Neural cell (in vitro differentiated cells): ENCODE measurements at regions not wholly inside any gene's neighbourhood (a gene's known extent, or its start where the extent isn't known, plus 50 kb on each side); places are given as distances from the start of the nearest gene placed in this dataset.

Experiments
- H2AFZ ChIP-seq: fragments of 200-600, 300-800 bp; sonication (generic), shearing (Covaris generic); 2 replicates; pipeline ENCODE4 v1.6.0; 2014; ENCODE audit warnings: low read depth, mild to moderate bottlenecking, antibody characterized with exemption, low read length, moderate library complexity
- H3F3A ChIP-seq: fragments of 200-600 bp; shearing (Covaris generic); 2 replicates; pipeline ENCODE4 v1.6.1; 2016; ENCODE audit warnings: mild to moderate bottlenecking, moderate library complexity, mixed read lengths, antibody characterized with exemption, low read length; ENCODE audit not compliant: insufficient read depth, poor library complexity, severe bottlenecking
- H3K27ac ChIP-seq: fragments of 200-600, 300-800 bp; sonication (generic), shearing (Covaris generic); 2 replicates; pipeline ENCODE4 v1.5.1; 2014; ENCODE audit warnings: mild to moderate bottlenecking, low read length, moderate library complexity
- H3K27me3 ChIP-seq: fragments of 300-800, 200-600 bp; sonication (generic), shearing (Covaris generic); 2 replicates; pipeline ENCODE4 v1.6.0; 2014; ENCODE audit warnings: mild to moderate bottlenecking, low read depth, low read length, moderate library complexity; ENCODE audit not compliant: insufficient read depth
- H3K36me3 ChIP-seq: fragments of 300-800, 200-600 bp; sonication (generic), shearing (Covaris generic); 2 replicates; pipeline ENCODE4 v1.5.1; 2014; ENCODE audit warnings: mild to moderate bottlenecking, antibody characterized with exemption, low read length, moderate library complexity; ENCODE audit not compliant: insufficient read depth
- H3K4me2 ChIP-seq: fragments of 300-800, 200-600 bp; sonication (generic), shearing (Covaris generic); 2 replicates; pipeline ENCODE4 v1.6.0; 2014; ENCODE audit warnings: mild to moderate bottlenecking, low read length
- H3K4me3 ChIP-seq: fragments of 300-800, 200-600 bp; sonication (generic), shearing (Covaris generic); 2 replicates; pipeline ENCODE4 v1.5.1; 2014; ENCODE audit warnings: mild to moderate bottlenecking, low read length, moderate library complexity
- H3K79me2 ChIP-seq: fragments of 200-600 bp; shearing (Covaris generic); replicated peaks from 2 replicates; pipeline ENCODE4 v1.6.0; 2014; ENCODE audit warnings: mild to moderate bottlenecking, low read length, moderate library complexity; ENCODE audit not compliant: insufficient read depth
- H3K9ac ChIP-seq: fragments of 300-800, 200-600 bp; sonication (generic), shearing (Covaris generic); 2 replicates; pipeline ENCODE4 v1.6.1; 2016; ENCODE audit warnings: mild to moderate bottlenecking, low read length, mixed read lengths
- H3K9me2 ChIP-seq: fragments of 200-600 bp; shearing (Covaris generic); 2 replicates; pipeline ENCODE4 v1.6.1; 2016; ENCODE audit warnings: mild to moderate bottlenecking, low read length, mixed read lengths; ENCODE audit not compliant: insufficient read depth
- H3K9me3 ChIP-seq: fragments of 200-600, 300-800 bp; sonication (generic), shearing (Covaris generic); 2 replicates; pipeline ENCODE4 v1.6.1; 2016; ENCODE audit warnings: mild to moderate bottlenecking, mixed run types, low read length, moderate library complexity, mixed read lengths
- H4K20me1 ChIP-seq: fragments of 200-600 bp; shearing (Covaris generic); 2 replicates; pipeline ENCODE4 v1.6.1; 2016; ENCODE audit warnings: mild to moderate bottlenecking, mixed run types; ENCODE audit not compliant: insufficient read depth
- CTCF ChIP-seq: fragments of 450-650 bp; IDR thresholded peaks from 2 replicates; pipeline ENCODE4 v1.5.1; 2014; ENCODE audit warnings: antibody characterized with exemption, mild to moderate bottlenecking, moderate library complexity; ENCODE audit not compliant: poor library complexity, severe bottlenecking
- EP300 ChIP-seq: fragments of 450-650 bp; conservative IDR thresholded peaks from 2 replicates; pipeline ENCODE4 v1.6.1; 2014; ENCODE audit warnings: antibody characterized with exemption, mild to moderate bottlenecking, moderate library complexity; ENCODE audit not compliant: poor library complexity, severe bottlenecking
- EZH2 ChIP-seq: fragments of 200-600, 300-800 bp; shearing (Covaris generic), sonication (generic); IDR thresholded peaks from 2 replicates; pipeline ENCODE4 v1.6.1; 2014; ENCODE audit warnings: antibody characterized with exemption, low read length, borderline replicate concordance, mild to moderate bottlenecking; ENCODE audit not compliant: insufficient read depth, poor library complexity, severe bottlenecking
- MXI1 ChIP-seq: fragments of 450-650 bp; conservative IDR thresholded peaks from 2 replicates; pipeline ENCODE4 v1.6.1; 2014; ENCODE audit warnings: antibody characterized with exemption, mild to moderate bottlenecking; ENCODE audit not compliant: poor library complexity, severe bottlenecking
- POLR2AphosphoS5 ChIP-seq: IDR thresholded peaks from 2 replicates; pipeline ENCODE4 v1.6.1; 2012
- RAD21 ChIP-seq: fragments of 450-650 bp; conservative IDR thresholded peaks from 2 replicates; pipeline ENCODE4 v1.6.1; 2014; ENCODE audit warnings: antibody characterized with exemption, mild to moderate bottlenecking, moderate library complexity
- REST ChIP-seq: IDR thresholded peaks from 2 replicates; pipeline ENCODE4 v1.6.1; 2012; ENCODE audit warnings: borderline replicate concordance
- SMC3 ChIP-seq: fragments of 450-650 bp; conservative IDR thresholded peaks from 2 replicates; pipeline ENCODE4 v1.6.1; 2014; ENCODE audit warnings: antibody characterized with exemption, mild to moderate bottlenecking, moderate library complexity; ENCODE audit not compliant: poor library complexity
- TAF1 ChIP-seq: IDR thresholded peaks from 2 replicates; pipeline ENCODE4 v1.6.1; 2012; ENCODE audit warnings: low read depth

- TF ChIP-seq CTCF (no peak), EP300 (no peak), RAD21 (no peak)
- no peak overlapping the region for H2AFZ ChIP-seq
- H3K27me3 ChIP-seq, result no peaks in the 10 kb centered on the region
Measured at GRCh38 chr9:81047280-81047679, 642.1 kb downstream of the TLE1 start.

GRCh38 chr9:81045658-81046057 lies 643.7 kb downstream of the TLE1 start:
- Histone ChIP-seq H2AFZ (no peak overlapping the region), H4K20me1 (no peaks in the 10 kb centered on the region), H3K79me2 (no peaks in the 10 kb centered on the region), H3F3A (no peaks in the 10 kb centered on the region), H3K4me2 (no peak overlapping the region), H3K9ac (no peak overlapping the region), H3K4me3 (no peak overlapping the region), H3K27ac (no peak overlapping the region), H3K27me3 (no peaks in the 10 kb centered on the region), H3K9me2 (no peaks in the 10 kb centered on the region), H3K36me3 (no peaks in the 10 kb centered on the region), H3K9me3 (no peaks in the 10 kb centered on the region)
- TF ChIP-seq EZH2 (no peak), POLR2AphosphoS5 (no peak), MXI1 (no peak), EP300 (no peak), SMC3 (no peak), RAD21 (no peak), TAF1 (no peak), CTCF (no peak), REST (no peak)

More at GRCh38 chr9:81047280-81047679, 642.1 kb downstream of the TLE1 start:
- no peak overlapping the region for H3K4me2 ChIP-seq
- H3K27ac ChIP-seq, result no peak overlapping the region
- H3K79me2 ChIP-seq, result no peaks in the 10 kb centered on the region
- H3K9me3 ChIP-seq, result no peaks in the 10 kb centered on the region
- H3K9ac ChIP-seq, result no peak overlapping the region
- H3K4me3 ChIP-seq, result no peak overlapping the region
- no peaks in the 10 kb centered on the region for H3K36me3 ChIP-seq
- H3K9me2 ChIP-seq, result no peaks in the 10 kb centered on the region
- no peaks in the 10 kb centered on the region for H4K20me1 ChIP-seq
- H3F3A ChIP-seq, result no peaks in the 10 kb centered on the region
